ENCODE measurements at regions not wholly inside any gene's neighbourhood (a gene's known extent, or its start where the extent isn't known, plus 50 kb on each side); places are given as distances from the start of the nearest gene placed in this dataset.

DNA sequence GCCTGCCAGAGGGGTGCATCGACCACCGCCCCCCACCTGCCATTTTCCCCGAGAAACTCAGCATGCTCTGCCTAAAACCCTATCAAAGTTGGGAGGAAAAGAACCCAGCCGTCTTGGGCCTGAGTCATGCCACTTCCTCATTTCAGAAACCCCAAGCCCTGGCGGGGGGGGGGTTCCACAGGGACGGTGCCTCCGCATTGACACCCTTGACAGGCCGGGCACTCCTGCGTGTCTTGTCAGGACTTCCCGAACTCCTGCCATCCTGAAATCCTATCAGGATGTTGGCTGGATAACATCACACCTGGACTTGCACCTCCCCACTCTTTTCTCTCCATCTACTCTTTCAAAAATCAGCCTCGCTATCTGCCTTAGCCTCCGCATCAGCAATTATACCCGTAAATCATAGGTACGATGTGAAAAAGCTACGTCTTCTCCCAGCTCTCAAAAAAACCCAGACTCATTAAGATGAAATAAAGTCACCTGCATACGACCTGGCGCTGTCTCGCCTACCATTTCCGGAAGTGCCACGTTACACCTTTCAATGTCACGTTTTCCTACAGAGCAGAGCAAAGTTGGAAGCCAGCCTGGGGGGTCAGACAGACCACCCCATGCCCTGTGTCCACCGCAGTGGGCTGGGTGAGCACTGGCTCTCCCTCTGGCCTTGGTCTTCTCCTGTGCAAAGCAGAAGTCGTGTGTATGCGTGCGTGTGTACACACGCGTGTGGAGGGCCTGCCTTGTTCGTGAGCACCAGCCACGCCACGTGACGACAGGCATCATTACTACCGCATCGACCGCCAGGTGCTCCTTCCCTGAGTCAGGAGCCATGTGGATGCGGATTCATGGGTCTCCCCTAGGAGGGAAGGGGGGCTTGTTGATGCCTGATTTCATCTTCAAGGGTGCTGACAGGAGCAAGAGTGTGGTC is 96.7 kb downstream of the RFLNA start:
- peak; percentile 76 for DNase-seq

DNA sequence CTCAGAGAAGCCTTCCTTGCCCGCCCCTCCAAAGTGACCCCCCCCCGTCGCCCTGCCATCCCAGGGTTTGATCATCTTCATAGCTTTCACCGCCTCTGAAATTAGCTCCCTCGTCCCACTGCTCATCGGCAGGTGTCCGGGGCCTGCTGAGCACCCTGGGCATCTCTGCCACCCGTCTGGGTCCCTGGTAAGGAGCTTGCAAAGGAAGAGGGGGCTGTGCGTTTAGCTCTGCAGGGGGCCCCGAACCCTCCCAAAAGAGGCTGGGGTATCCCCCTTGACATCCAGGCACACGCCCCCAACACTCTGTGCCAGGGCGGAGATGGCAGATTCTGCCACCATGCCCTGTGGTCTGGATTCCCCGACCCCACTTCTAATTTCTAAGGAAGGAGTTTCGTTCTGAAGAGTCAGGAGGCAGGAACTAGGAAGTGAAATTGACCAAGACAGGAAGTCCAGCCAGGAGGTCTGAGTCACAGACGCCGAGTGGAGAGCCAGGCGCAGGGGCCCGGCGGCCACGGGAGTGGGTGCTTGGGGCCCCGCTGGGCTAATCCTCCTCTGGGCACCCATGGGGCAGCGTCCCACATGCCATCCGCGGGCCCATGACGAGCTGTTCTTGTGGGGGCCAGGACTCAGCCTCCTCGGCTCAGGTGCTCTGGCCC is 95.7 kb downstream of the RFLNA start:
- DNase-seq: peak; percentile 85

DNA sequence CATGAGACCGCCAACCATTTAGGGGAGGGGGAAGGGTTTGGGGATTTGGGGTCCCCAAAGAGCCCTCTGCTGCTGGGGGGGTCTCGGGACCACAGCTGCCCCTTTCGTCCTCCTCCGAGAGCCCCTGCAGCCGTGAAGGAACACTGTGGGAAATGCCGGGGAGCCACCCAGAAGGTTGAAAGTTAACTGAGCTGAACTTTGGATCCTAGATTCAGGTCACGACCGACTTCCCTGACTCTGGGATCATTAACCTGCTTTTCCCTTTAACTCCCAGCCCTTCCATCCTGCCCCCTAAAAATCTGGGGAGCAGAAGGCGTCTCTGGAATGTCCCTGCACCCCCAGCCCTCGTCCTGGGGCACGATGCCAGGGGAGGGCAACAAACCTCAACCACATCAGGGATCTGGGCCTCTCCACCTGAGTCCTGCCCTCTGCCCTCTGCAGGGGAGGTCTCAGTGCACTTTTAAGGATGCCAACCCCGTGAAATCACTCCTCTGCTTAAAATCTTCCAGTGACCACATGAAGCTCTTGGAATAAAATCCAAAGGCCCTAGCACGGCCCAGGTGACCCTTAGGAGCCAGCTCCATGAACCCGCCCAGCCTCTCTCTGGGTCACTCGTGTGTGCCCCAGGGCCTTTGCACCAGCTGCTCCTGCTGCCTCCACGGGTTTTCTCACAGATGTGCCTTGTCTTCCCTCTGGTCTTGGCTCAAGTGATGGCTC is 95.0 kb downstream of the RFLNA start:
- DNase-seq: no peak

DNA sequence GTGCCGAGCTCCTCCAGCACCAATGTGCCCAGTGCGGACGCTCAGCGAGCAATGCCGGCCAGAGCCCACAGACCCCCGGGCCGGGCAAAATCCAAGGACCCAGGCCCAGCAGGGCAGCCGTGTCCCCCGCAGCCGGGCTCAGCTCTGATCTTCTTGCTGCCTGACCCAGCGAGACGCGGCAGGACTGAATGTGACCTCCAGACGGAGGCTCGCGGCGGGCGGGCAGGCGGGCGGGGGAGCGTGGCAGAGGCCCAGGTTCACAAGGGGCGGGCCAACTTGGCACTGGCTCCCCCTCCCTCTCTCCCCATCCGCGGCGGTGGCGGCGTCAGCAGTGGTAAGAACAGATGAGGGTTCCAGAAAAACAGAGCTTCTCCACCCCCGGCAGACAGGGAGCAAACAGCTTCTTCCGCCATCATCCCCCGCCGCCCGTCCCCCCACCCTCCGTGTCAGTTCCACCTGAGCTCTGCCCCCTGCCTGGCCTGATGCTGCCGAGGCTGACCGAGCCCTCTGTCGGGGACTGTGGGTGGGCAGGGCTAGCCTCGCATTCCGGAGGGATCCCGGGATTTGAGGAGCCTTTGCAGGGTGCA is 94.3 kb downstream of the RFLNA start:
- DNase-seq: no peak

DNA sequence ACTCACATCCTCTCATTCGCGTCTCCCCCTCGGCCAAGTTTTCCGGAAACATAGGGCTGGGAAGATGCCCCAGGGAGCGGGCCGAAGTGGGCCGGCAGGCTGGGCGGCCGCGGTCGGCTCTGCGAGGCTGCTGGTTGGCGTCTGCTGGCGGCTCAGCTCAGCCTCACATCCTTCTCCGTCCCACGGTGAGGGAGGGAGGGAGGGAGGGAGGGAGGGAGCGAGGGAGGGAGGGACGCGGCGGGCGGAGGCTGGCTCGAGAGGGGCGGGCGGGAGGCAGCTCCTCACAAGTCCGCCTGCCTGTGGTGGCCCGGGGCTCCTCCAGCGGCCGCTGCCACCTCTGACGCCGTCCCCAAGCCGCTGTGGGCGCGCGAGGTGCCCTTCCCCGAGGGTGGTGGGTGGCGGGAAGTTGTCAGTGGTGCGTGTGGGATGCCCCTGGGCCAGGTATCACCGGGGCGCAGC is 93.8 kb downstream of the RFLNA start:
- DNase-seq: no peak

DNA sequence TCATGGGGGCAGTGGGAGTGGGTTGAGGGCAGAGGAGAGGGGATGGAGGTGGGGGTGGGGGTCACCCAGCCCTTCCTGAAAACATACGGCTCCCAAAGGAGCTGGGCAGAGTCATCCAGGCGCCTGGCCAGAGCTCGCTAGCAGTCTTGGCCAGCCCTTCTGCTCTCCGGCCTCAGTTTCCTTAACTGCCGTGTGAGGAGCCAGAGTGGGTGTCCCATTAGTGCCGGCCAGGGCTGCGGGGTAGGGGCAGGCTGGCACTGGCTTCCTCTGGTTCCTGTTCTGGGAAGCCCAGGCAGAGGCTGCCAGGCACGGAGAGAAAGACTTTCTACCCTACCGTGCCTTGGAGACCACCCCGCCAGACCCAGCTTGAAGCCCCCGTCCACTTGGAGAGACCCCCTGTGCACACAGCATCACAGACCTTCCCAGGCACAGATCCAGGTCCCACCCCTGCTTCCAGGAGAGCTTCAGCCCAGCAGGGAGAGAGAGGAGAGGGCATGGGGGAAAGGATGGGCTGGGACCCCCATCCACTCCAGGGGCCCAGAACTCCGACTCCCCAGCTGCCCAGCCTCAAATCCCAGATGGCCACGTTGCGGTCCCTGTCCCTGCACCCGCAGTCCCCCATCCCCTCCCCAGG is 93.3 kb downstream of the RFLNA start:
- no peak for DNase-seq

DNA sequence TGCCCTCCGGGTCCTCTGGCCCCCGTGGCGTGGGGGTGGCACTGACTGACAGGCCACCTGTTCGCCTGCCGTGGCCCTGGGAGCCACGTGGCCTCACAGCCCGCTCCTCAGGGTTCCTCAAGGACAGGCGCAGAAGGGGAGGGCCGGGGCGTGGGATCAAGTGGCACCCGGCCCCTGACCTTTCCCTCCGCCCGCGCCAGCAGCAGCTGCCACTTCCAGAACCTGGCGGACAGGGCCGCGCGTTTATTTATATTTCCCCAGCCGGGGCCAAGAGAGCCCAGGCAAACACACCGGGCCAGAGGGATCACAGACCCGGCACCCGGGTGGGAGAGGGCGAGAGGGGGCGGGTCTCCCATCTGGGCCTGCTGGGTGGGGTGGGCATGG is 92.6 kb downstream of the RFLNA start:
- no peak for DNase-seq

DNA sequence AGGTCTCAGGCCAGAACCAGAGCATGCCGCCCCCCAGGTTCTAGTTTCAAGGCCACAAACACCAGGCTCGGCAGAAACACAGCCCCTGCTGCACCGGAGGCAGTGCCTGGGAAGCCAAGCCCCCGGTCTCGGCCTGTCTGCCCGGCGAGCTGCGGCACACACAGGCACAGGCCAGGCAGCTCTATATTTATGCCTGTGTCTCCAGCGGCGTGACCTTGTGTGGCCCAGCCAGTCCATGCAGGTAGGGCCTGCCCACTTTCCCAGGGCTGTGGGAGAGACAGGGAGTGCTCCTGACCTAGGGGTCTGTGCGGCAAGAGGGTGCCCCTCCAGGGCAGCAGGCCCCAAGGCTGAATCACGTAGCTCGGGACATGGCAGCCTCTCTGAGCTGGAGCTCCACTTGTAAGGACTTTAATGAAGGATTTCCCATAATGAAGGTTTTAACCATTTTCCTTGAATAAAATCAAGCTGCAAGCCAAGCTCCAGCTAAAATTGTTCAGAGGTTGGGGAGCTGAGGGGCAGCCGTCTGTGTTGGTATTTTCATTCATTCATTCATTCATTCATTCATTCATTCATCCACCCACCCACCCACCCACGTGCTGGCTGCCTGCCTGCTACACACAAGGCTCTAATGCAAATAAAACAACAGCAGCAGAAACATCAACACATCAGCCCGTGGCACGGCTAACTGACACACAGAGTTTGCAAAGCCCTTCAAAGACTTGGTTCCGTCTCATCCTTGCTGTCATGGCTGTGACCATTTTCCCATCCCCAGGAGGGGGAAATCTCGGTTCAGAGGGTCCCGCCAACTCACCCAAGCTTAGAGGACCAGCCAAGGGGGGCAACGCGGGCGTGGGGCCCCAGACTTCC is 92.0 kb downstream of the RFLNA start:
- DNase-seq: no peak

DNA sequence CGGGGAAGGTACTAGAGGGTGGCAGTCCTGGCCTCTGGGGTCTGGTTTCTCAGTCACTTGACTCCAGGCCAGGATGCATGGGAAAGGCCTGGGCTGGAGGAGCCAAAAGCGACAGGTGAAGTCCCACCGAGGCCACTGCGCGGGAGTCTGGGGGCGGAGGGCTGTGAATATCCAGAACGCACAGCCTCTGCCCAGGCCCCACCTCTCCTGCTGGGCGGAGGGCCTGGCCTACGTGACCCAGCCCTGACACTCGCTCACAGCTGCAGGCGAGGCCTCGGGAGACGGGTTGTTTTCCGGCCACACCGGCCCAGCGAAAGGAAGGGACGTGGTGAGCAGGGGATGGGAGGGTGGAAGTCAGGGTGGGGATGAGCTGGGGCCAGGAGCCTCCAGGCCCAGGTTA is 91.2 kb downstream of the RFLNA start:
- no peak for DNase-seq

DNA sequence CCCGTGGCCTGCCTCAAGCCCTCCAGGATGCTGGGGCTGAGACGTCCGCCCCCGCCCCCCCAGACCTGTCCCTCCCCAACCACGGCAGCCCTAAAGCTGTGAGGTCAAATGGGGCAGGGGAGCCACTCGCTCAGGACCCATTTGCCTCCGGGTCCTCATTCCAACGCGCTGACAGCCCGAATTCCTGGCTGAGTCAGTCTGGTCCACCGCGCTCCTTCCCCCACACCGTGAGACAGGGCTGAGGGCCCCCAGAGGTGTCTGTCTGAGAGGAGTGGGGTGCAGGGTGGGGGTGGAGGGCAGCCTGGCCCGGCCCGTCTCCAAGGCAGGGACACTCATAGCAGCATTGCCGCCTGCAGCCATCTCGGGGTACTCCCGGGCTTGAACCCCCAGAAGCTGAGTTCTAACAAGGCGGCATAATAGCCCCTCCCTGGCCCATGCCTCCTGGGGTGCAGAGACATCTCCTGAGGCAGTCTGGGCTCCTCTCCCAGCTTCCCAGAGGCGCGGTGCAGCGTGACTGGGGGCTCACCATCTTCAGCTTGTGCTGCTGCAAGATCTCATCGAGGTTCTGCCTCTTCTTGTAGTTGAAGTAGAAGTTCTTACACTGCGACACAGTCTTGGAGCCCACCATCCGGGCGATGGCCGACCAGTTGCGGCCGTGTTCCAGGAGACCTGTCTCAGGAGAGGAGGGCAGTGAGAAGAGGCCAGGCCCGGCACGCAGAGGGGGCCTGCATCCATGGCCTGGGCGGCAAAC is 90.5 kb downstream of the RFLNA start:
- DNase-seq: peak; percentile 95

DNA sequence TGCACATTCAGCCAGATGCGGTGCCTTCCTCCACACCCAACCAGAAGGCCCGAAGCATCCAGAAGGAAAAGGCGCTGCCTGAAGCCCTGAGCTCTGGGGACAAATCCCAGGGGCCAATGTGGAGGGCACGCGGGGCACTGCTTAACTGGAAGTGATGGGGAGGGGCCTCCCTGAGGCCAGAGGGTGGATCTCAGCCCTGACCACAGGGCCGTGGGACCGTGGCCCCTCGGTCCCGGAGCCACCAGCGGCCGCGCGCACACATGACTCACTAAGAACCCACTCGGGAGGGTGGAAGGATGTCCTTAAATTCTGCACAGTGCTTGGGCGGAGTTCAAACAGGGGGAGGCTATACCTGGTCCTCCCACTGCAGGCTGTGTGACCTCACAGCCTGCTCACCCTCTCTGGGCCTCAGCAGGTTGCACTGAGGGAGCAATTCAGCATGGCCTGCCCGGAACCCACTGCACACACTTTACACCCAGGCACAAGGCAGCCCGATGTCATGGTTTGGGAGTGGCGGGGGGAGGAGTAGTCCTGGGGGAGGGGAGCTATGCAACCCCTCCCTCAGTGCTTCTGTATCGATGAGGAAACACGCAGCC is 89.5 kb downstream of the RFLNA start:
- no peak for DNase-seq

DNA sequence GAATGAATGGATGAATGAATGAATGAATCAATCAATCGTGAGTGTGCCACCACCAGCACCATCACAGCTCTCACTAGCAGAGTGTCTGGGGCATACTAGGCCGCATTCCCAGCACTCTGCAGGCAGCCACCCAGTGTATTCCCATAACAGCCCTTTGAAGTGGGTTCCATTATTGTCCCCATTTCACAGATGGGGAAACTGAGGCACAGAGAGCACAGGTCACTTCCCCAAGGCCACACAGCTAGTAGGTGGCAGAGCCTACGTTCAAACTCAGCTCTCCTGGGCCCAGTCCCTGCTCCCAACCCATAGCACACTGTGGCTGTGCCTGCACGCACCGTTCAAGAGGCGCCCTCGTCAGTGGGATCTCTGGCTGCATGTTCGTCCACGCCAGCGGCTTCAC is 88.1 kb downstream of the RFLNA start:
- no peak for DNase-seq

DNA sequence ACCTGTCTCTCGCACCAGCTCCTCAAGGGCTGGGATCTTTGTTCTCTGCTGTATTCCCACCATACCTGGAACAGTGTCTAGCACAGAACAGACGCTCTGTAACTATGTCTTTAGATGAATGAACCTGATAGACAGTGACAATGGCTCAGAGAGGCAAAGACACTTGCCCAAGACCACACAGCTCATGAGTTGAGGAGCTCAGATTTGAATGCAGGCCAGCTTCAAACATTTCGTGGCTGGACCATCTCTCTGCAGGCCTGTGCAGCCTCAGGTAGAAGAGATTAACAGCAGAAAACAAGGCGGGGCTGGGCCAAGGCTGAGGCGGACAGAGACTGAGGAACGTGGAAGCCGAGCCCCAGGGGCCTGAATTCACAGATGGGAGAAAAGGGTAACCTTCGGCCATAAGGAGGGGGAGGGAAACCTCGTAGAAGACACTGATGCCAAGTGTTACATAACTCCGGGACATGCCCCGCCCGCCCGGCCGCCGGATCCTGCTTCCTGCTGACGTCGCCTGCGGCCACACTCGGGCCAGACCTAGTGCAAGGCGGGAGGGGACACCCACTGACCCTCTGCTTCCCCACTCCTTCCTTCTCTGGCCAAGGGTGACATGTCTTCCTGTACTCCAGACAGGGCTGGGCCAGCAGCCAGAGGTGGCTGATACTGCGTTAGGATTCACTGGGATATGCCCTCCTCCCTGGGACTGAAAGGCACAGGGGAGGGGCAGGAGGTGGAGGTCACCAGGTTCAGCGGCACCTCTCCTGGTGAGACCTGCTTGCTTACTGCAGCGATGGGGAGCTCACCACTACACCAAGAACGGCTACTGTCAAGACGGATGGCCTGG is 86.8 kb downstream of the RFLNA start:
- no peak for DNase-seq

DNA sequence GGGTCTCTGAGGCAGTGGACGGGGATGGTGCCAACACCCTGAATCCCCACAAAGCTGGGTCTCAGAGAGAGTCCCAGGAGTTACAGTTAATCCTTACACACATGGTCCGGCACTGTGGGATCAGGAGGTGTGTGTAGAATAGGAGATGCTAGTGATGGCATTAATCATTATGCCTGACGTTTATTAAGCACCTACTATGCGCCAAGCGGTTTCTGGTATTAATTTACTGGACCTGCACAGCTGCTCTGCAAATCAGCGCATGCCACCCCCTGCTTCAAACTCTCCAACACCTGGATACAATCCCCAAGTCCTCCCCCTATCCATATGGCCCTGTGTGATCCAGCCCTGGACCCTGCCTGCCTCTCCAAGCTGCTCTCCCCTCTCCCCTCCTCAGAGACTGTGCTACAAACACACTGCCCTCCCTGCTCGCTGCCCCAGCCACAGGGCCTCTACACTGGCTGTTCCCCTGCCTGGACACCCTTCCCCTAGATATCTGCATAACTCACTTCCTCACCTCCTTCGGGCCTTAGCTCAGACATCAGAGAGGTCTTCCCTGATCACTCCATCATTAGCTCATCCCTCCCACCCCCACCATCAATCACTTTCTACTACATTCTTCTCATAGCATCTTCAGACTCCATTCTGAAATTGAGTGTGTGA is 86.0 kb downstream of the RFLNA start:
- DNase-seq: no peak

DNA sequence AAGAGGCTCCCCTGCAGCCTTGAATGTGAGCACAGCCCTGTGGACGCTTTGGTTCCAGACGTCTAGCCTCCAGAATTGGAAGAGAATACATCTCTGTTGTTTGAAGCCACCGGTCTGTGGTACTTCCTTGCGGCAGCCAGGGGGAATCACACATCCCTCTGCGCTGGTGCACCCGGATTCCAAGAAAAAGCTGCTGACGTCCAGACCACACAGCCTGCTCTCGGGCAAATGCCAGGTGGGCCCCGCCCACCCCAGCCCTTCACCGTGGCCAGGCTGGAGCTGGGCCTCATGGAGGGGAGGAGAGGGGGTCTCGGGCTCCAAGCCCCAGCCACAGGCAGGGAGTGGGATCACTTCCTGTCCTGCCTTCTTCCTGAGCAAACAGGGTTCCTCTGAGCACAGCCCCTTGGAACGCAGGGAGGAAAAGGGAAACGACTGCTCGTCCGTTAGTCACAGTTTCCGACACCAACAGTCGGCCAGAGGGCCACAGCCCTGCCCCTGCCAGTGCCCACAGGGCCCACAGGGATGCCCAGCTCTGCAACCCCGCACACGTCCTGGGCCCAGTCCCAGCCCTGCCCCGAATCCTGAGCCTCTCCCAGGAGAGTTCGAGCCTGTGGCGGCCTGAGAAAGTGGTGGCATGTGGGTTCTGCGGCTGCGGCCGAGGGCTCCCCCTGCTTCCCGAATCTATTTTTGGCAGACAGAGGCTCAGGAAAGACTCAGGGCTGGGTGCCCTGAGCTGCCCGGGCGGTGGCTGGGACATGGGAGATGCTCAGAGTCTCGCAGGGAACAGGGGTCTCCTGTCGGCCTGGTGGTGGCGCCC is 85.3 kb downstream of the RFLNA start:
- DNase-seq: peak; percentile 93

DNA sequence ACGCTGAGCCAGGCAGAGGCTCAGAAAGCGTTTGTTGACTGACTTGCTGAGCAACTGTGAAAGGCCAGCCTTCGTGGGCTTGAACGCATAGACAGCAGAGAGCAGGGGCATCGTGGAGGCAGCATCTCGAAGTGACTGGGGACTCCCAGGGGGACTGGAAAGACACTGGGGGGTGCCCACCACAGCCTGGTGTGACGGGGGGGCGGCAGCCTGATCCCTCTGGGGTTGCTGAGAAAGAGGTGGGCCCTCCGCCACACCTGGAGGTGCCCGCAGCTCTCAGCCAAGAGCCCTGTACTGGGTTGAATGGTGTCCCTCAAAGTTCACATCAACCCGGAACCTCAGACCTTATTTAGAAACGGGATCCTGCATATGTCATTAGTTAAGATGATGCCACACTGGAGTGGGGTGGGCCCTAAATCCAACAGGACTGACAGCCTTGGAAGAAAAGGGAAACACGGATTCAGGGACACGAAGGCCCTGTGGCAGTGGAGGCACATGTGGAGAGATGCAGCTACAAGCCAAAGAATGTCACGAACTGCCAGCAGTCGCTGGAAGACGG is 84.6 kb downstream of the RFLNA start:
- DNase-seq: no peak

DNA sequence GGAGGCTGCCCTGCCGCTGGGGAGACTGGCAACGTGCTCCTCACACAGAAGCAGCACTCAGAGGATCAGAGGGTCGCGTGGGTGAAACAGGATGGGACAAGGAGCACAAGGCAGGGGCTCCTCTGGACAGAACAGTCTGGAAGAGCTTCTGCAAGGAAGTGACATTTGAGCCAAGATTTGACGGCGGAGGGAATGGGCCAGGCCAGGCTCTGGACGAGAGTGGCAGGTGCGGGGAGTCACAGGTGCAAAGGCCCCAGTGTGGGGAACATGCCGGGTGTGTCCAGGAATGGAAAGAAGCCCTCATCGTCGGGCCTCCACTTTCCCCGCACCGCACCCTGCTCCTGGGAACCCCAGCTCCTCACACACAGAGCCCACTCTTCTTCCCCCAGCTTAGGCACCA is 84.0 kb downstream of the RFLNA start:
- no peak for DNase-seq

DNA sequence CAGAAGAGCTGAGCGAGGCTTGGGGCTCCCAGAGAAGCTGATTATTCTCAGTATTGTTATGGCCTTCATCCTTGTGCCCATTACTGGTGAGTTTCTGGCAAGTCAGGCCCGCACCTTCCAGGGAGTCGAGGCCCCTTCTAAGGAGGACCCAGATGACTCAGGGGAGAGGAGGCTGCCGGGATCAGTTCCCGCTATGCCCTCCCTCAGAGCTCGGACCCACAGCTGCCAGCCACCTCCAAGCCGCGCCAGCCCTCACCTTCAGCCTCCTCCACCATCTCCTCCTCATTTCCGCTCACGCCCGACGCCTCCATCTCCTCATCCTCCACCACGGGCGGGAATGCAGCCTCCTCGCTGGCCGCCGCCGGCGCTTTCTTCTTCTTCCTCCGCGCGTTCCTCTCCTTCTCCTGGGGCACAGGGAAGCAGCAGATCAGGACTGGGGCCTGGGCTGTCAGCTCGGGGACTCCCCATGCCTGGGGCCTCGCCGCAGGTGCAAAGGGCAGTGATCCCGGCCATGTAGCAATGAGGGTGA is 83.2 kb downstream of the RFLNA start:
- DNase-seq: no peak

Measured in 8988T (cell line).